Astrocyte (in vitro differentiated cells and primary cell): ENCODE measurements at regions not wholly inside any gene's neighbourhood (a gene's known extent, or its start where the extent isn't known, plus 50 kb on each side); places are given as distances from the start of the nearest gene placed in this dataset.

Experiments used
- EZH2 ChIP-seq: IDR thresholded peaks from 2 replicates; pipeline ENCODE4 v1.6.1; 2012; ENCODE audit warnings: mild to moderate bottlenecking, low read length, inconsistent platforms; ENCODE audit not compliant: insufficient read depth
- TF ChIP-seq, protein P1 (sequence below): IDR thresholded peaks from 2 replicates; pipeline ENCODE4 v1.5.1; 2011; ENCODE audit warnings: low read depth, mild to moderate bottlenecking, inconsistent platforms, low read length, moderate library complexity; ENCODE audit not compliant: insufficient read depth

DNA sequence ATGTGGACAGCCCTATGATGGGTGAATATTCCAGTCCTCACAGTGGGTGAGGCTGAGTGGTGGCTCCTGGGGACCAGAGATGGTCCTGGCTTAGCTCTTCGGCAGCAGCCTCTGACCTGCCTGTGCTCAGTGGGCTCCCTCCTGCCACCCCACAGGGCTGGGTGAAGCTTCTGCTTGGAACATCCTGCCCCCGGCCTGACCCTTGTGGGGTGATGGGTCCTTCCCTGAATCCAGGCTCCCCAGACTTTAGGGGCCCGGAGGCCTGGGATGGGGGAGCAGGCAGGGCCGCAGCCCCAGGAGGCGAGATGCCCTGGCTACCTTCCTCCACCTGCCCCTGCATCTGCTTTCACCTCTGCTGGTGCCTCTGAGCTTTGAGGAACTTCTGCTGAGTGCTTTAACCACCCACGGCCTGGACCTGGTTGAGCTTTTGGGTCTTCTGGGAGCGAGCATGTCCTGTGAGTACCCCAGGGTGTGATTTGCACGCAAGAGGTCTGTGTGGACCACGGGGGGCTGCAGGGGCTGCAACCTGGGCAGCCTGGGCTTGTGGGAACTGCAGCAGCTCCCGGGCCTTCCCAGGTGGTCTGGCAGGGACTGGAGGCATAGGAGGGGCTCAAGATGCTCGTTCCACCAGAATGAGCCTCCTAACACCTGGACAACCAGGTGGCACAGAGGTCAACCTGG is 159.5 kb downstream of the KIF26A start:
- TF ChIP-seq, protein P1, sequence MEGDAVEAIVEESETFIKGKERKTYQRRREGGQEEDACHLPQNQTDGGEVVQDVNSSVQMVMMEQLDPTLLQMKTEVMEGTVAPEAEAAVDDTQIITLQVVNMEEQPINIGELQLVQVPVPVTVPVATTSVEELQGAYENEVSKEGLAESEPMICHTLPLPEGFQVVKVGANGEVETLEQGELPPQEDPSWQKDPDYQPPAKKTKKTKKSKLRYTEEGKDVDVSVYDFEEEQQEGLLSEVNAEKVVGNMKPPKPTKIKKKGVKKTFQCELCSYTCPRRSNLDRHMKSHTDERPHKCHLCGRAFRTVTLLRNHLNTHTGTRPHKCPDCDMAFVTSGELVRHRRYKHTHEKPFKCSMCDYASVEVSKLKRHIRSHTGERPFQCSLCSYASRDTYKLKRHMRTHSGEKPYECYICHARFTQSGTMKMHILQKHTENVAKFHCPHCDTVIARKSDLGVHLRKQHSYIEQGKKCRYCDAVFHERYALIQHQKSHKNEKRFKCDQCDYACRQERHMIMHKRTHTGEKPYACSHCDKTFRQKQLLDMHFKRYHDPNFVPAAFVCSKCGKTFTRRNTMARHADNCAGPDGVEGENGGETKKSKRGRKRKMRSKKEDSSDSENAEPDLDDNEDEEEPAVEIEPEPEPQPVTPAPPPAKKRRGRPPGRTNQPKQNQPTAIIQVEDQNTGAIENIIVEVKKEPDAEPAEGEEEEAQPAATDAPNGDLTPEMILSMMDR = no peak
- no peak for TF ChIP-seq EZH2
